ENCODE measurements at regions not wholly inside any gene's neighbourhood (a gene's known extent, or its start where the extent isn't known, plus 50 kb on each side); places are given as distances from the start of the nearest gene placed in this dataset.
"Not testable (repeated sequence)": the region's sequence is repeated elsewhere in the genome, so short reads cannot be mapped to it uniquely, and the experiment has no call there.

DNA sequence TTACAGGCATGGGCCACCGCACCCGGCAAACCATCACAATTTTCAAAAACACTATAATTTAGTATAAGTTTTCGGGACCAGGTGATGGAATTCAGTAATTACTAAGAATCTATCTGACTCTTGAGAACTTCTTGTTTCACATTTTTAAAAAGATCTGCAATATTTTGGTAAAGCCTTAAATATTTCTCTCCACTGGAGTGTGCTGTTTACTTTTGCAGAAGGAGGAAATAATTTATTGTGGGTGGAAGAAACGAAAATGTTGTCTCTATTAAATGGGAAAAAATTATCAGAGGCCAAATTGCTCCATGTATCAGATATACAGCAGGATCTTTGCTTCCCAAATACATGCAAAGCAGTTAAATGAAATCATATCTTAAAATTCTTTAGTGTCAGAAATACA is 566.8 kb upstream of the CYLC2 start:
- intact Hi-C loops (cut with DNase I; ENCODE audit: low total_unique reads) = no loop called here
- Histone ChIP-seq H3K4me1 (no peaks in the 10 kb centered on the region), H3K27me3 (no peaks in the 10 kb centered on the region), H3K9me3 (no peaks in the 10 kb centered on the region), H3K4me3 (no peak overlapping the region), H3K27ac (no peak overlapping the region), H3K36me3 (no peaks in the 10 kb centered on the region)
- DNase-seq = no peak
- TF ChIP-seq, protein P1, sequence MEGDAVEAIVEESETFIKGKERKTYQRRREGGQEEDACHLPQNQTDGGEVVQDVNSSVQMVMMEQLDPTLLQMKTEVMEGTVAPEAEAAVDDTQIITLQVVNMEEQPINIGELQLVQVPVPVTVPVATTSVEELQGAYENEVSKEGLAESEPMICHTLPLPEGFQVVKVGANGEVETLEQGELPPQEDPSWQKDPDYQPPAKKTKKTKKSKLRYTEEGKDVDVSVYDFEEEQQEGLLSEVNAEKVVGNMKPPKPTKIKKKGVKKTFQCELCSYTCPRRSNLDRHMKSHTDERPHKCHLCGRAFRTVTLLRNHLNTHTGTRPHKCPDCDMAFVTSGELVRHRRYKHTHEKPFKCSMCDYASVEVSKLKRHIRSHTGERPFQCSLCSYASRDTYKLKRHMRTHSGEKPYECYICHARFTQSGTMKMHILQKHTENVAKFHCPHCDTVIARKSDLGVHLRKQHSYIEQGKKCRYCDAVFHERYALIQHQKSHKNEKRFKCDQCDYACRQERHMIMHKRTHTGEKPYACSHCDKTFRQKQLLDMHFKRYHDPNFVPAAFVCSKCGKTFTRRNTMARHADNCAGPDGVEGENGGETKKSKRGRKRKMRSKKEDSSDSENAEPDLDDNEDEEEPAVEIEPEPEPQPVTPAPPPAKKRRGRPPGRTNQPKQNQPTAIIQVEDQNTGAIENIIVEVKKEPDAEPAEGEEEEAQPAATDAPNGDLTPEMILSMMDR (IDR thresholded peaks at IDR 0.05) = no peak

DNA sequence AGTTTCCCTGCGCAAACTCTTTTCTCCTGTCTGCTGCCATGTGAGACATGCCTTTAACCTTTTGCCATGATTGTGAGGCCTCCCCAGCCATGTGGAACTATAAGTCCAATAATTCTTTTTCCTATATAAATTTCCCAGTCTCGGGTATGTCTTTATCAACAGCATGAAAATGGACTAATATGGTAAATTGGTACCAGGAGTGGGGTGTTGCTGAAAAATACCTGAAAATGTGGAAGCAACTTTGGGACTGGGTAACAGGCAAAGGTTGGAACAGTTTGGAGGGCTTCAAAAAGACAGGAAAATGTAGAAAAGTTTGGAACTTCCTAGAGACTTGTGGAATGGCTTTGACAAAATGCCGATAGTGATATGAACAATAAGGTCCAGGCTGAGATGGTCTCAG is 578.9 kb upstream of the CYLC2 start:
- H3K36me3 ChIP-seq; intact Hi-C loops (cut with DNase I; ENCODE audit: low total_unique reads); H3K27me3 ChIP-seq; H3K4me1 ChIP-seq; H3K4me3 ChIP-seq; H3K27ac ChIP-seq; DNase-seq: not testable (repeated sequence)
- peaks cover 0 to 30% (median 4%) of the 10 kb centered on the region in 3 donors for H3K9me3 ChIP-seq

DNA sequence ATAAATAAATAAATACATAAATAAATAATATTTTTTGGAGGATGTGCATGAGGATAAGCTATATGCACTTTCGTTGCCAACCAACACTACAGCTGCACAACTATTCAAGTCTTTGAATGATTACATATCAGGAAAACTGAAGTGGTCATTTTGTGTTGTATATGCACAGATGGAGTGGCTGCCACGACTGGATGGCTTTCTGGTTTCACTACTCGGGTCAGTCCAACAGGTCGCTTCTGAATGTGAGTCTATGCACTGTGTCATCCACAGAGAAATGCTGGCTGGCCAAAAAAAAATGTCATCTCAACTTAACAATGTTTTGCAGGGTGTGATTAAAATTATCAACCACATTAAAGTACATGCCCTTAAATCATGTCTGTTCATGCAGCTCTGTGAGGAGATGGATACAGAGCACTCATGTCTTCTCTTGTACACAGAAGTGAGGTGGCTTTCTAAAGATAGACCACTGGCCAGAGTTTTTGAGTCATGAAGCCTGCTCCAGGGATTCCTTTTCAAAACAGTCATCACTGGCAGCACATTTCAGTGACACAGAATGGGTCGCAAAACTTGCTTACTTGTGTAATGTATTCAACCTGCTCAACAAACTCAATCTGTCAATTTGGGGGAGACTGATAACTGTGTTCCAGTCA is 589.8 kb upstream of the CYLC2 start:
- Histone ChIP-seq H3K36me3 (no peaks in the 10 kb centered on the region), H3K27me3 (no peaks in the 10 kb centered on the region), H3K9me3 (no peaks in the 10 kb centered on the region), H3K27ac (no peak overlapping the region), H3K4me3 (no peak overlapping the region), H3K4me1 (no peaks in the 10 kb centered on the region)
- intact Hi-C loops (cut with DNase I; ENCODE audit: low total_unique reads) = no loop called here
- no peak for DNase-seq
- TF ChIP-seq, protein P1 (IDR thresholded peaks at IDR 0.05) = no peak

DNA sequence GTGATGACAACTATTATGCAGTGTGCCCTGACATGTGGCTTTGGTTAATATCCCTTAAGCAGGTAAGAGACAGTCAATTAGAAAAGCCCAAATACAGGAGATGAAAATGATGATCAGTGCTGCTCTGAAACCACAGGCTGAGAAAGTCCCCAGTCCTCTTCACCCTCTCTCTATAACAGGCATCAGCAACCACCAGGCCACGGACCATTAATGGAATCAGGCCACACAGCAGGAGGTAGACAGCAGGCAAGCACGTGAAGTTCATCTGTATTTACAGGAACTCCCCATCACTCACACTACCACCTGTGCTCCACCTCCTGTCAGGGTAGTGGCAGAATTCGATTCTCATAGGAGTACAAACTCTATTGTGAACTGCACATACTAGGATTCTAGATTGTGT is 591.6 kb upstream of the CYLC2 start:
- Histone ChIP-seq H3K4me3 (no peak overlapping the region), H3K36me3 (no peaks in the 10 kb centered on the region), H3K4me1 (no peaks in the 10 kb centered on the region), H3K27me3 (no peaks in the 10 kb centered on the region), H3K9me3 (no peaks in the 10 kb centered on the region), H3K27ac (no peak overlapping the region)
- intact Hi-C loops (cut with DNase I; ENCODE audit: low total_unique reads) = no loop called here
- DNase-seq = no peak
- TF ChIP-seq, protein P1 (IDR thresholded peaks at IDR 0.05) = no peak

DNA sequence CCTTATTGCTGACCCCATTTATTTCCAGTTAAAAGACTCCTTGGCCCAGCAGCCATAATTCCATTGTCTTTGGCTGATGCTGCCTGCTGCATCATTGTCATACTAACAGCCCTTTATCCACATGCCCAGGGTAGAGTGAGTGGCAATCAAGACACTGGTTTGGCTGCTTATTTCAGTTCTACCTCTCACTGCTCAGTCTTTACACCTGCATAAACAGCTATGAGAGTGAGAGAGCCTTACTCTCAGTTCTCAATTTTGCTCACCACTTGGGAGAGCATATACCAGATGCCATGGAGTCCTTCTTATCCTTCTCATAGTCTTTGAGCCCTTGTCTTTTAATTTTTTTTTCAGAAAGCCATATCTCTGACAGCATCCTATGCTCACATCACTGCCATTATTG is 596.9 kb upstream of the CYLC2 start:
- TF ChIP-seq, protein P1 (IDR thresholded peaks at IDR 0.05) = no peak
- H3K4me3 ChIP-seq = no peak overlapping the region
- intact Hi-C loops (cut with DNase I; ENCODE audit: low total_unique reads) = no loop called here

DNA sequence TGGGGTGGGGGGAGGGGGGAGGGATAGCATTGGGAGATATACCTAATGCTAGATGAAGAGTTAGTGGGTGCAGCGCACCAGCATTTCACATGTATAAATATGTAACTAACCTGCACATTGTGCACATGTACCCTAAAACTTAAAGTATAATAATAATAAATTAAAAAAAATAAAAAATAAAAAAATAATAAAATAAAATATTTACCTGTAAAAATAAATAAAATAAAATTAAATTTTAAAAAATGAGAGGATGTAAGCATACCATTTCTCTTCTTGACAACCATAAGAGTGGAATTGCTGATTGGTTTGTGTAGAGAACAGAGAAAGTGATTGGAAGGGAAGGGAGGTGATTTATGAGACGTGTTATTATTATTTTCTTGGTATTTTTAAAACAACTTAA is 609.5 kb upstream of the CYLC2 start:
- intact Hi-C loops (cut with DNase I; ENCODE audit: low total_unique reads) = not testable (repeated sequence)

More for the DNA sequence above, 596.9 kb upstream of the CYLC2 start:
- Histone ChIP-seq H3K27me3 (no peaks in the 10 kb centered on the region), H3K27ac (no peak overlapping the region), H3K9me3 (no peaks in the 10 kb centered on the region), H3K36me3 (no peaks in the 10 kb centered on the region), H3K4me1 (no peaks in the 10 kb centered on the region)
- DNase-seq = no peak

More for the DNA sequence above, 609.5 kb upstream of the CYLC2 start:
- DNase-seq, H3K36me3 ChIP-seq, H3K27ac ChIP-seq, H3K27me3 ChIP-seq, H3K9me3 ChIP-seq, H3K4me1 ChIP-seq, H3K4me3 ChIP-seq: not testable (repeated sequence)

Data from tibial artery (tissue), 4 donors.